SU-DHL-6 (cell line): ENCODE measurements at regions not wholly inside any gene's neighbourhood (a gene's known extent, or its start where the extent isn't known, plus 50 kb on each side); places are given as distances from the start of the nearest gene placed in this dataset.

Source experiments
- EZH2phosphoT487 ChIP-seq: fragments of 200-600 bp; sonication (generic), shearing (Covaris generic); conservative IDR thresholded peaks from 2 replicates; pipeline ENCODE4 v1.6.1; 2018; ENCODE audit warnings: mild to moderate bottlenecking, antibody characterized with exemption, low read length, moderate library complexity, mixed read lengths
- TF ChIP-seq, protein P1 (sequence below): fragments of 200-600 bp; sonication (generic); IDR thresholded peaks from one replicate; pipeline ENCODE4 v1.5.1; 2017; ENCODE audit warnings: antibody characterized with exemption, mild to moderate bottlenecking, low read length, moderate library complexity; ENCODE audit not compliant: insufficient read depth, poor library complexity, severe bottlenecking

- TF ChIP-seq EZH2phosphoT487, result no peak
- TF ChIP-seq, protein P1, sequence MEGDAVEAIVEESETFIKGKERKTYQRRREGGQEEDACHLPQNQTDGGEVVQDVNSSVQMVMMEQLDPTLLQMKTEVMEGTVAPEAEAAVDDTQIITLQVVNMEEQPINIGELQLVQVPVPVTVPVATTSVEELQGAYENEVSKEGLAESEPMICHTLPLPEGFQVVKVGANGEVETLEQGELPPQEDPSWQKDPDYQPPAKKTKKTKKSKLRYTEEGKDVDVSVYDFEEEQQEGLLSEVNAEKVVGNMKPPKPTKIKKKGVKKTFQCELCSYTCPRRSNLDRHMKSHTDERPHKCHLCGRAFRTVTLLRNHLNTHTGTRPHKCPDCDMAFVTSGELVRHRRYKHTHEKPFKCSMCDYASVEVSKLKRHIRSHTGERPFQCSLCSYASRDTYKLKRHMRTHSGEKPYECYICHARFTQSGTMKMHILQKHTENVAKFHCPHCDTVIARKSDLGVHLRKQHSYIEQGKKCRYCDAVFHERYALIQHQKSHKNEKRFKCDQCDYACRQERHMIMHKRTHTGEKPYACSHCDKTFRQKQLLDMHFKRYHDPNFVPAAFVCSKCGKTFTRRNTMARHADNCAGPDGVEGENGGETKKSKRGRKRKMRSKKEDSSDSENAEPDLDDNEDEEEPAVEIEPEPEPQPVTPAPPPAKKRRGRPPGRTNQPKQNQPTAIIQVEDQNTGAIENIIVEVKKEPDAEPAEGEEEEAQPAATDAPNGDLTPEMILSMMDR, result no peak
Observed at GRCh38 chr14:82667006-82667405, 1133.4 kb upstream of the SEL1L start.
